IPS-15b (cell line): ENCODE measurements at regions not wholly inside any gene's neighbourhood (a gene's known extent, or its start where the extent isn't known, plus 50 kb on each side); places are given as distances from the start of the nearest gene placed in this dataset.

Experiments
- H3K27me3 ChIP-seq: one replicate; pipeline ENCODE4 v1.6.1; 2013; ENCODE audit warnings: low read length; ENCODE audit not compliant: control insufficient read depth, insufficient read depth
- H3K36me3 ChIP-seq: one replicate; pipeline ENCODE4 v1.6.1; 2013; ENCODE audit warnings: low read length; ENCODE audit not compliant: control insufficient read depth, insufficient read depth
- H3K4me1 ChIP-seq: one replicate; pipeline ENCODE4 v1.6.1; 2013; ENCODE audit warnings: mild to moderate bottlenecking, low read length; ENCODE audit not compliant: control insufficient read depth, insufficient read depth
- H3K4me3 ChIP-seq: one replicate; pipeline ENCODE4 v1.5.1; 2013; ENCODE audit warnings: low read depth, low read length
- H3K9ac ChIP-seq: one replicate; pipeline ENCODE4 v1.6.1; 2013; ENCODE audit warnings: low read depth, mild to moderate bottlenecking, low read length
- H3K9me3 ChIP-seq: one replicate; pipeline ENCODE4 v1.6.1; 2013; ENCODE audit warnings: mild to moderate bottlenecking, low read length; ENCODE audit not compliant: control insufficient read depth, insufficient read depth

DNA sequence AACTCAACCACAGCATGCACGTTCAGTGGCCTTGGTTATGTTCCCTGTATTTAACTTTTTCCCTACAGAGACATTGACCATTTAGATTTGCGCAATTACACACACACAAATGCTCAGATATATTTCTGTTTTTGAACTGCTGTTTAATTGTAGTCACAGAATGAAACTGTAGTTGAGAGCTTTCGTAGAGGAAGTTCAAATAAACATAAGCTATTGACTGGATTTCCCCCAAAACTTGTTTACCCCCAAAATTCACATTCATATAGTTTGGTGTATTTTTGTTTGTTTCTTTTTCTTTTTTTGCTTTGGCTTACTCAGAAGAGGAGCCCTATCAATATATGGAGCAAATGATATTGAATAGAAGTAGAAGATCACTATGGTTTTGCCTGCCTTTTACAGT lies 921.0 kb downstream of the ADGRL2 start:
- Histone ChIP-seq H3K9me3 (no peaks in the 10 kb centered on the region), H3K4me1 (no peaks in the 10 kb centered on the region), H3K36me3 (no peaks in the 10 kb centered on the region), H3K9ac (no peak overlapping the region), H3K4me3 (no peak overlapping the region), H3K27me3 (no peaks in the 10 kb centered on the region)

DNA sequence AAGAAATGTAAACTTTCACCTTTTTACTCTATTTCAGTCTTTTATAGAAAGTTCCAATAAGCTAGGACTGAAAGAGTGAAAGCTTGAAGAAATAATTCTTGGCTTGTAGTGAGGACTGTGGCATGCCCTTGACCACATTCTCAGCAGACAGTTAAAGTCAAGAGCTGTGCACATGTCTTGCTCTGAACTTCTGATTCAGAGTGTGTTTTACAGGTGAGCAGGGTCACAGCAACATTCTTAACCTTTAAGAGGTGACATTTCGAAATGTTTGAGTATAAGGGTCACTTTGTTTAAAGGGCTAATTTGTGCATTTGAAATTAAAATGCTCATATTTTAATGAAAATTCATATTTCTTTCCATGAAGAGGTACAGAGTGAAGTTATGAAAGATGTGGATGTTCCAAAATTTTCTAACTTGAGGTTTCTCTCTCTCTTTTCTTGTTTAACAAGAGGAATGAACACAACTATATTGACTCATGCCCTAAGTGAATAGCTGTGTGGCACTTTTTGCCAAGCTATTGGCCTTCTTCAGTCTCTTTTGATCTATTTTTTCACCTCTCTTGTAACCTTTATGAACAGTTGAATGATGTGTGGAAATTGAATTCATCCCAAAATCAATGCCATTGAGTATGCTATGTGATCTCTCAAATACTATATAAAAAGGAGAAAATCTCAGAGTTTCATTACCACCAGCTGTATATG lies 918.1 kb downstream of the ADGRL2 start:
- Histone ChIP-seq H3K9me3 (no peaks in the 10 kb centered on the region), H3K4me3 (no peak overlapping the region), H3K36me3 (no peaks in the 10 kb centered on the region), H3K9ac (no peak overlapping the region), H3K4me1 (no peaks in the 10 kb centered on the region), H3K27me3 (no peaks in the 10 kb centered on the region)

DNA sequence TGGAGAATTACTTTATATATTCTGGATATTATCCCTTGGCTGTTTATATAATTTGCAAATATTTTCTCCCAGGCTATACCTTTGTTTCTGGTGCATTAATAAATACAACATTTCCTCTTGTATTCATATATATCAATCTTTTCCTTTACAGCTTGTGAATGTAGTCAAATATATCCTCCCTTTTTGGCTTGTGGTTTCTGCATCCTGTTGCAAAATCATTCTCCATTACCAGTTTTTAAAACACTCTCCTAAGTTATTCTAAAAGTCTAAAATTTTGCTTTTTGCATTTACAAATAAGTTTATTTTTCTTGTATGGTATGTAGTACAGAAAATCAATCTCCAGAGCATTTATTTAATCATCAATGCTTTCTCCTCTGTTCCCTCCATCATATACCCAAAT lies 909.4 kb downstream of the ADGRL2 start:
- H3K9ac ChIP-seq = no peak overlapping the region
- no peaks in the 10 kb centered on the region for H3K36me3 ChIP-seq
- no peaks in the 10 kb centered on the region for H3K9me3 ChIP-seq
- H3K4me3 ChIP-seq = no peak overlapping the region
- H3K27me3 ChIP-seq = no peaks in the 10 kb centered on the region
- H3K4me1 ChIP-seq = no peaks in the 10 kb centered on the region

DNA sequence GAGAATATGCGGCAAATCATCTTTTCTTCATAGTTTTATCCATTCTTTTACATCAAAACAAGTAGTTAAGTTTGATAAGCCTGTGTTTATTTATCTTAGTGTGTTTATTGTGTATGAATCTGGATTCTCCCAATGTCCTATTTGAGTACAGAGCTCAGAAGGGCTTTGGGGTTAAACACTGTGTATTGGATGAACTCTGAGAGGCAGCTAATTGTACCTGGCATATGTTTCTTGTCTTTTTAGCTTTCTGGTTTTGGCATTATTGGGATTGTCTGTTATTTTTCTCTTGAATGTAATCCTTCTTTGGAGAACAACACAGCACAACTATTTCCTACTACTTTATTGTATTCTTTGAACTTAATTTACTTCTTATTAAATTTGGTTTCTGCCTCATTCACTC lies 906.9 kb downstream of the ADGRL2 start:
- no peaks in the 10 kb centered on the region for H3K9me3 ChIP-seq

DNA sequence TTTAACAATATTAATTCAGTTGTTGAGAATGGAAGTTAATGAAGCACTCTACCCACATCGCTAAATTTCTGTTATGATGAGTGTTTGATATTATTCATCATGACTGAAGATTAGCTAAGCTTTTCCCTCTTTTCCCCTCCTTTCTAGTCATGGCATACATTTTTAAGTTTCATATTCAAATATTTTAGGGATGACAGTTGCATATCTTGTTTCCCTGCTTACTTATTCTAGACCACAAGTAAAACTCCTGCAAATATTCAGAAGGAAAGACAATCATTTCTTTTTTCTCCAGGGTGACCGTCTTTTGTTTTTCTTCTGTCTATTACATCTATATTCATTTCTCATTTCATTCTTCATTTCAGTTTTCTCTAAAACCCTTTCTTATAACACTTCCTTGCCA lies 906.0 kb downstream of the ADGRL2 start:
- Histone ChIP-seq H3K4me1 (no peaks in the 10 kb centered on the region), H3K4me3 (no peak overlapping the region), H3K9ac (no peak overlapping the region), H3K9me3 (no peaks in the 10 kb centered on the region), H3K27me3 (no peaks in the 10 kb centered on the region), H3K36me3 (no peaks in the 10 kb centered on the region)

More for the DNA sequence above, 906.9 kb downstream of the ADGRL2 start:
- no peaks in the 10 kb centered on the region for H3K36me3 ChIP-seq
- H3K9ac ChIP-seq = no peak overlapping the region
- no peak overlapping the region for H3K4me3 ChIP-seq
- no peaks in the 10 kb centered on the region for H3K4me1 ChIP-seq
- H3K27me3 ChIP-seq = no peaks in the 10 kb centered on the region

DNA sequence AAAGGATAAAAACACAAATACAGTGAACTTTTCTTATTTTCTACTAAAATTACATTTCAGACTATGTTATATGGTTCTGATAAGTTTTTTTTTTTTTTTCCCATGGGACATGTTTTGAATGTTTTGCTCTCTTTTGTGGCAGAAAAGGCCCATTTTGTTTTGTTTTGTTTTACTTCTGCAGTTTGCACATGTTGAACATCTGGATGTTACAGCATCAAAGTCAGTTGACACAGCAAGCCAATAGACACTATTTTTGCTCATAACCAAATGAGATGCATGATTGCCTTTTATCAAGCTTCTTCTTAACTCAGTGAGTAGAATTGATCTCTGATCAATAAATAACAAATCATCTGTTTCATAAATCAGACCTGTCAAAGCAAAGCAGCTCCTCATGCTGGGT lies 904.2 kb downstream of the ADGRL2 start:
- Histone ChIP-seq H3K4me1 (no peaks in the 10 kb centered on the region), H3K36me3 (no peaks in the 10 kb centered on the region), H3K9ac (no peak overlapping the region), H3K27me3 (no peaks in the 10 kb centered on the region), H3K9me3 (no peaks in the 10 kb centered on the region), H3K4me3 (no peak overlapping the region)

DNA sequence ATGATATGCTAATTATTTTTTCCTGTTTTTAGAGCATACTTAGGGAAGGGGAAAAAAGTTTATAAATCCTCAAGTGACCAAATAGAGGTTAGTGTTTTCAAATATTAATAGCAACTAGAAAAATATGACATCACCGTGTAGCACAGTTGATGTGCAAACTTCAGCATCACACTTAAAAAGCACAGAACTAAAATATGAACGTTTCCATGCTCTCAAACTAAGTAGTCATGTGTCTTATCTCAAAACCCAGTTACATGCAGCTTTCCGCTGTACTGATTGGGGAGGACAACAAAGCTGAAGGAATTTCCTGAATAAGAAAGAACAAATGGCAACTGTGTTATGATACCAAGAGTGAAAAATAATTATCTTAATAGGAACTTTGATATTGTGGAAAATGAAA lies 903.7 kb downstream of the ADGRL2 start:
- Histone ChIP-seq H3K9me3 (no peaks in the 10 kb centered on the region), H3K36me3 (no peaks in the 10 kb centered on the region), H3K4me1 (no peaks in the 10 kb centered on the region), H3K27me3 (no peaks in the 10 kb centered on the region), H3K4me3 (no peak overlapping the region), H3K9ac (no peak overlapping the region)

DNA sequence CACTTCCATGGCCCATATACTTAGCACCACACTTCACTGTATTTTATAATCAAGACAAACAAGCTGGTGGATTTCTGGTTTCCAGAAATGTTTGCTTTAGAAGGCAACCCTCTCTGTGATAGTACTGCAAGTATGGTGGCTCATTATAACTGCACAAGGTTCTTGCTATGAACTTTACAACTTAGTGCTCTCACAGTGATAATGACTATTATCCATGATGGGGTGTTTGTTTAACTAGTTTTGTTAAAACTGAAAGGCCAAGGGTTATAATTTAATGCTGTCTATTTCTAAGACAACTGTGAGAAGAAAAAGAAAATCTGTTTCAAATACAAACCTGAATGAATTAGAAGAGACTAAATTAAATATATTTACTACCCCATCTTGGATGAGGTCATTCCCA lies 903.2 kb downstream of the ADGRL2 start:
- Histone ChIP-seq H3K9ac (no peak overlapping the region), H3K4me3 (no peak overlapping the region), H3K27me3 (no peaks in the 10 kb centered on the region), H3K4me1 (no peaks in the 10 kb centered on the region), H3K36me3 (no peaks in the 10 kb centered on the region), H3K9me3 (no peaks in the 10 kb centered on the region)

DNA sequence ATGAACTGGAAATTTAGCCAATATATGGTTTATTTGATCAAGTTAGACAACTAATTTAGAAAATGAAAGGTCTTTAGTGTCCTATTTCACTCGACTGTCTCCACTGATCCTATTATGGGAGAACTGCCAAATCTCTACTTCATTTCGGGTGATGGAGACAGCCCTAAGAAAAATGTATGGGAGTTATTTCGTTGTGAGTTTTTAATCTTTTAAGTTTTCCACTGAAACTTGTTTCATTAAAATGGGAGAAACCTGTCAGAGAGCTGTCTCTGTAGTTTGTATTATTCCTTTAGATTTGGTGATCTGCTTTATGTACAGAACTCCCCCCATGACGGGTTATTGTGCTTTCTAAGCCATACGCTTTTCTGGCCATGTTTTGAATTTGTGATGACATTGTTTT lies 899.7 kb downstream of the ADGRL2 start:
- no peaks in the 10 kb centered on the region for H3K36me3 ChIP-seq

DNA sequence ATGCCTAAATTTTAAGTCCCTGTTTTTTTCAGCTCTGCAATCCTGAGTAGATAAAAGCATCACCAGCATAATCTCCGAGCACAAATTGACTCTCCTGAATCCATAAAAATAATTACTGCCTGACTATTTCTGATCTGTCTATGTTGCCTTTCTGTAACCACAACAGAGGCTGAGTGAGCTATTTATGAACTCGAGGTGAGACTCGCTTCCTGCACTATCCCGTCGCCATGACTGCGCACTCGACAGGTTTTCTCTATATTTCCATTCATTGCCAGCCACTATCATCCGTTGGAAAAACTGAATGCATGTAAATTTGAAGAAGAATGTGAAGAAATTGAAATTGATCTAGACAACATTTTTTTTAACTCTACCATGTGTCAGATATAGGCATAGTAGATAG lies 897.2 kb downstream of the ADGRL2 start:
- Histone ChIP-seq H3K36me3 (no peaks in the 10 kb centered on the region), H3K4me3 (no peak overlapping the region), H3K27me3 (no peaks in the 10 kb centered on the region), H3K9me3 (no peaks in the 10 kb centered on the region), H3K9ac (no peak overlapping the region), H3K4me1 (no peaks in the 10 kb centered on the region)

More for the DNA sequence above, 899.7 kb downstream of the ADGRL2 start:
- H3K9ac ChIP-seq = no peak overlapping the region
- H3K4me3 ChIP-seq = no peak overlapping the region
- H3K9me3 ChIP-seq = no peaks in the 10 kb centered on the region
- no peaks in the 10 kb centered on the region for H3K4me1 ChIP-seq
- H3K27me3 ChIP-seq = no peaks in the 10 kb centered on the region

DNA sequence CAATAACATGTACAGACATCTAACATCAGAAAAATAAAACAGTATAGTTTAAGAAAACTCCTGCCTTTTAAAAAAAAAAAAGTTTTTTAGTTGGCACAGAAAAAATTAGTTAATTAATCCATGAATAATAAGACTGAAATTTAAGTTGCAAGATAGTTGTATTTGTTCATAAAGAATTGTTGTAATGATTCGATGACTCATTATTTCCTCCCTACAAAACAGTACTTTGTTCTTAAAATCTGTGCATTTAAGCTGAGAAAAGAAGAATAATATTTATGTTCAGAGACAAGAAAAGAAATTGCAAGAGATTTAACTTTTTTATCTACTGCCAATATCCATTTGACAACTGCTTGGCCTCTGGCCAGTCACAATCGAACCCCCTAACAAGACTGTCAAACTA lies 894.7 kb downstream of the ADGRL2 start:
- Histone ChIP-seq H3K36me3 (no peaks in the 10 kb centered on the region), H3K27me3 (no peaks in the 10 kb centered on the region), H3K9ac (no peak overlapping the region), H3K9me3 (no peaks in the 10 kb centered on the region), H3K4me1 (no peaks in the 10 kb centered on the region), H3K4me3 (no peak overlapping the region)

DNA sequence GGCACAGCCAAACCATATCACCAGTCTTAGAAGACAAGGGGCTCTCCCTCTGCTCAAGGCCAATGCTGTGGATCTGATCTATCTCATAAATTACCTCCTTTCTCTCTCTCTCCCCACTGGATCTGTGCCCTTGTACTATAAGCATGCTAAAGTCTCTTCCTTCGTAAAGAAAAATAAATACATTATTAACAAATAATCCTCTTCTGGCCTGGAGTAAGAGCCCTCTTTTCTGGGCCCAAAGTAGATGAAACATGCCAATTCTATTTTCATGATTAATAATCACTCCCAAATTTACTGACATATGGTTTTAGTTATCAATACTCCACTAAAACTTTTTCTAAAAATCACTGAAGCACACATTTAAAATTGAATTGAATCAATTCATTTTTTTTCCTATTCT lies 889.7 kb downstream of the ADGRL2 start:
- Histone ChIP-seq H3K9me3 (no peaks in the 10 kb centered on the region), H3K27me3 (no peaks in the 10 kb centered on the region), H3K36me3 (no peaks in the 10 kb centered on the region), H3K9ac (no peak overlapping the region), H3K4me1 (no peaks in the 10 kb centered on the region), H3K4me3 (no peak overlapping the region)
